ENCODE measurements at regions not wholly inside any gene's neighbourhood (a gene's known extent, or its start where the extent isn't known, plus 50 kb on each side); places are given as distances from the start of the nearest gene placed in this dataset.
"Not testable (repeated sequence)": the region's sequence is repeated elsewhere in the genome, so short reads cannot be mapped to it uniquely, and the experiment has no call there.

DNA sequence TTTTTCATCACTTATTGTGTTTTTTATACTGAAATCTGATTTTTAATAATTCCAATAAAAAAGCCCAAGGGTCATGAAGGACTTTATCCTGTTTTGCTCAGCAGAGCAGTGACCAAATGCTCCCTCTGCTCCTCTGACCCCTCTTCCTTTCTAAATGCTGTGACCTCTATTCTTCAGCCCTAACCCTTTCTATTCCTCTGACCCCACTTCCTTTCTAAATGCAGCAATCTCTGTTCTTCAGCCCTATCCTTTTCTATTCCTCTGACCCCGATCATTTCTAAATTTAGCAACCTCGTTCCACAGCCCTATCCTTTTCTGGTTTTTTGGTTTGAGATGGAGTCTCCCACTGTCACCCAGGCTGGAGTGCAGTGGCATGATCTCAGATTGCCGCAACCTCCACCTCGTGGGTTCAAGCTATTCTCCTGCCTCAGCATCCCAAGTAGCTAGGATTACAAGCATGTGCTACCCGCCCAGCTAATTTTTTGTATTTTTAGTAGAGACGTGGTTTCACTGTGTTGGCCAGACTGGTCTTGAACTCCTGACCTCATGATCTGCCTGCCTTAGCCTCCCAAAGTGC is 581.4 kb upstream of the DEFB115 start:
- not testable (repeated sequence) for DNase-seq

DNA sequence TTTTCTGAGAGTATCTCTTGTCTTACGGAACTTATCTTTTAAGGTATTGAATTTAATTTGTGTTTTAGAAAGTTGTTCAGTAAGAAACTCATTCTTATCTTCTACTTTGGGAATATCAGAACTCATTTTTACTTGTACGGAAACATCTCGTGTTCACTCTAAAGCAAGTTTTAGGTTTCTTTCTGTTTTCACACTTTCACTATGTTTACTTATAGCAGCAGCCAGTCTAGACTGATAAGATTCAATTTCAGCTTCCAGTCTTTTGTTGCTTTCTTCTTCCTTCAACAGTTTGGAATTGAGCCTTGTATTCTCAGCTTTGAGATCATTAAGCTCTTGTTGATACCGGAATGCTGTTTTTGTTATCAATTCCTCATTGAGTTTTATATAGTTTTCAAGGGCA is 575.2 kb upstream of the DEFB115 start:
- not testable (repeated sequence) for DNase-seq

GRCh38 chr20:30712861-30713260 is 544.6 kb upstream of the DEFB115 start:
- not testable (repeated sequence) for DNase-seq

- not testable (repeated sequence) for DNase-seq
Observed at GRCh38 chr20:30719415-30720199, 537.9 kb upstream of the DEFB115 start.

DNA sequence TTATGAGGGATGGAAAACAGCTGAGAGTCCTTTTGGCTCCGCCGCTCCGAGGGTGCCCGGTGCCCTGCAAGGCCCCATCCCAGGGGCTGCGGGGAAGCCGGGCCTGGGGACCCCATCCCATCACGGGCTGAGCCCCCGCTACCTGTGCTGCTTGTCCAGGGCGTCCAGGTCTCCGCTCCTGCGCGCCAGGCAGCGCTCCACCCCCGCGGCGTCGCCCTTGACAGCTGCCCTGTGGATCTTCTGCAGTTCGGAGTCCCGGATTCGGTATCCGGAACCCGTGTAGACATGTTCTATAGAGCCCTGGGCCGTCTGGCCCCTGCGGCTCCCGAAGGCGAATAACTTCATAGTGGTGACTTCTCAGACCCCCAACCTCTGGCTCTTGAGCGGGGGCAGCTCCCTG is 534.0 kb upstream of the DEFB115 start:
- DNase-seq = not testable (repeated sequence)

- peak; percentile 11 to 14 for DNase-seq
Observed at GRCh38 chr20:30723934-30724687, 533.4 kb upstream of the DEFB115 start.

GRCh38 chr20:30724688-30725074 is 532.8 kb upstream of the DEFB115 start:
- DNase-seq = not testable (repeated sequence)

DNA sequence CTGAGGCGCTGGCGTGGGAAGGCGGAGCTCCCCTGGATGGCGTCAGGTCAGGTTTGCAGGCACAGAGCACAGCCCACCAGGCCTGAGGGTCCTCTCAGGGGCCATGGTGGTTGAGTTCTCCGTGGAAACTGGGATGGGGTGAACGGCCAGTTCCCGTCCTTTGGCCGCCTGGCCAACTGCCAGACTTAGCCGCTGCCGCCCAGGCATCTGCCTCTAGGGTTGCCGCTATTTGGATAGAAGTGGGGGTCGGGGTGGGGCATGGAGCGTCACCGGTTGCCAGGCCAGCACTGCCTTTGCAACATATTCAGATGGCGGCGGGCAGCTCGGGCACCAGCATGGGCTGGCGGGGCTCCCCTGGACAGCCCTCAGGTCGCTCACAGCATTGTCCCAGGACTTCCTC is 532.3 kb upstream of the DEFB115 start:
- not testable (repeated sequence) for DNase-seq

- DNase-seq = not testable (repeated sequence)
Observed at GRCh38 chr20:30728271-30728885, 529.1 kb upstream of the DEFB115 start.

Data from NCI-H2081 (cell line).